HG03432 (cell line): ENCODE measurements at regions not wholly inside any gene's neighbourhood (a gene's known extent, or its start where the extent isn't known, plus 50 kb on each side); places are given as distances from the start of the nearest gene placed in this dataset.

Experiments
- ATAC-seq: cut with Tn5 transposase; IDR thresholded peaks from one replicate; pipeline ENCODE4 v1.9.1; 2021; ENCODE audit warnings: mild to moderate bottlenecking, moderate library complexity; ENCODE audit not compliant: unreplicated experiment

DNA sequence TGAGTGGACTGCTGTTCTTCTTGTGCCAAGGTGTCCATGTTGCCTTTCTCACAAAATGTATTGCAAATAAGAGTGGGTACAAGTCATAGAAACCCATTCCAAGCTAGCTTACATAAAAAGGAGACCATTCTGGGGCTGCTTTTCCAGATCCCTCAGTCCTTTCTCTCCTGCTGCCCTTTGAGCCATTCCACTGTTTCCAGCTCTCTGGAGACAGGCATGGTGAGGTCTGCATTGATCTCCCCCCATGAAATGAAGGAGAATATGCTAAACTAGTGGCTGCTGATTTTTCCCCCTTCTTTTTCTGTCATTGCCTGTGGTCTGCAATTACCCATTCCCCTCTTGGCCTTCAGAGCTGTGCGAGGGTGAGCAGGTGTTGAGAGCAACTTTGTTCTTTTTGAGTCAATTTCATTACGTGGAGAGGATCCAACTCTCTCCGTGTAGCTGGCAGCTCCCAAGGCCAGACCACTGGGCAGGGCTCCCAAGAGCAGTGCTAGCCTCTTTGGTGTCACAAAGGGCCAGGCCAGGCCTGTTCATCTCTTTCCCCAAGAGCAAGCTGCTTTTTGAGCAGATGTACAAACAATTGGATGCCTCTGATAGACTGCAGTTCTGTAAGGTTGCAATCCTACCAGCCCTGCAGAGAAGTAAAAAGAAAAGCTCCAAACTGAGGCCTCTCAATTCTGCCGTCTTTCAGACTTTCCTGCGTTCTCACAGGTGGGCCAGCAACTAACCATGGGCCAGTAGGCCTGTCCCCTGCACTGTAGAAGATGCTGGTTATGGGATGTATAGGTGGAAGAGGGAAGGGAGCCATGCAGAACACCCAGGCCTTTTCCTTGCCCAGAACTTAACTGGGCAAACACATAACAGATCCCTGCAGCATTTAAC, 96.1 kb upstream of the ARMC2 start:
- no peak for ATAC-seq

DNA sequence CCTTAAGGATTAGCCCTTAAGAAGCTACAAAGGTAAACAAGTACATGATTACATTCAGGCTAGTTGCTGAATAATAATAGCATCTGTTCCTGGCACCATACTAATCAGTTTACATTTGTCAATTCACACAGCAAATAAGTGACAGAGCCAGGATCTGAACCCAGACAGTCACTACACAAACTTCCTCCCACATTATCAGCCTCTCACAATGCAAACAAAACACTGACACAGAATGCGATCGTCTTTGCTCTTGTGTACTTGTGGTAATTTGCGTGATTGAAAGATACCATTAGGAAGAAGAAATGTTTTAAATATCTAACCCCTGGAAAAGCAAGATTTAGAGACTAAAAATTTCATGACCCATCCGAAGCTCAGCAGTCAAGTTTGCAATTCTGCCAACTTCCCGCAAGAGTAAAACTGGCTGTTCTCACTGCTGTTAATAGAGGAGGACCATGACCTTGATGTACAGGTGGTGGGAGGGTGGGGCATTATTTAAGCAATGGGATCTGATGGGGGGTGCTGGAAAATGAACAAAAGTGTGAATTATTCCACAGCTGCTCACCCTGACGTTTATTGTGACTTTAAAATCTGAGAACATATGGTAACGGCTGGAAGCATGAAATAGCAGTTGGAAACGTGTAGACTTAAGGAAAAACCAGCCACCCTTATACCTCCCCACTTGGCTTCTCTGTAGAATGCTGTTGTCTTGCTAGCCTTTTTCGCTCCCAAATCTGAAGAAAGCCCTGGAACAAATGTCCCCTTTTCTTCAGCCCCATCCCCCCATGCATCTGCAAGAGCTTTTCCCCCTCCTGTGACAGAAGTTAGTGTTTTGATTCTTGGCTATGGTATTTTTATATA, 95.3 kb upstream of the ARMC2 start:
- ATAC-seq: no peak

DNA sequence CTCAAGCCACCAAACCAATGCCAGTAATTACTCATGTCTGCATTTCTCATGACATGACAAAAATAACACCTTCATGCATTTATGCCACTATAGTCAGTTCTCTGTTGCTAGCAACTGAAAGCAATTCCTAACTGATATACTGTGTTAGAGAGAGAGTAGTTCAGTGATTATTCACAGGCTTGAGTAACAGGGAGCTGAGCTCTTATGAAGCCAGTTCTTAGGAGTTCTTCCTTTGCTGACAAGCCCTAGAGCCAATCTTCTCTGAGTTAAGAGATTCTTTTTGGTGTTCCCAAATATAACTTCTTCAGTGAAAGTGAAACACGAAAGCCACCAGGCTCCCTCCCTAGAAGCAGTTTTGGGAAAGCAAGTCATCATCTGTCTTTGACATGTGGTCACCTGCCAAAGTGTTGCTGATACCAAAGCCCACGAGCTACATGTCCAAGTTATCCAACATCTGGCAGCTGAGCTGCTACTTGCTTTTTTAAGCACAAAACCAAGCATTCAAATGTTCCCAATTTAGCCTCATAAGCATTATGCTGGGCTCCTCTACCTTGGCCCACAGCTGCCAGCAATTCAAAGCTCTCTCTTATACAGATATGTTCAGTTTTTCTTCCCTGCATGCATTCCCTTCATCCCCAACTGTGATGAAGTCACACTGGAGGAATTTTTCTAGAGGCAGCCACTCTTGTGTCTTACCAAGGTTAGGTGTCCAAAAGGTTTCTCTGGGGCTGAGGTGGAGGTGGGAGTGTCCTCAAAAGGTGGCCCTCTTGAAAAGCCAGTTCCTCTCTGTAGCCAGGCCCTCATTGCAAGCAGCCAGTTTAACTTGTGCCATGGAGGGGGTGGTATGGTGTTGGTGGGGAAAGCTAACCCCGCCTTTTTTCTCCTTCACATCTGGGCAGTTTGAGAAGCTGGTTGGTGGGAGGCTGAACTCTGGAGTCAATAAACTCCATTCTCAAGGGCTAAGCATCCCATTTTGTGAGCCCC, 92.7 kb upstream of the ARMC2 start:
- no peak for ATAC-seq

DNA sequence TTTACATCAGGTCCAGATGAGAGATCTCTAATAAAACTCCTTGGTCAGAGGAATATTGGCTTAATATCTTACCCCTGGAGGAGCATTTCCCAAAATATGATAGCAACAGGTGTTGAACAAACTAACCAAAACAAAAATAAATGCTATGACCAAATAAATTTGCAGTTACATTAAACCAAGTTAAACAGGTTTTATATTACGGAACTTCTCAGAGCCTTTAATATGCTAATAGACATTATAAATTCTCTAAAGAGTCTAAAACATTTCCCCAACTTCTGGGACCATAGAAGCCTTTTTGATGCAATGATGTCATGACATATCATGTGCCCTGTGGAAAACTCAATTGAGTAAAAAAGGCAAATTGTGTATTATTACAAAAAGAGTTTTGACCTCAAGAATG, 90.9 kb upstream of the ARMC2 start:
- no peak for ATAC-seq

DNA sequence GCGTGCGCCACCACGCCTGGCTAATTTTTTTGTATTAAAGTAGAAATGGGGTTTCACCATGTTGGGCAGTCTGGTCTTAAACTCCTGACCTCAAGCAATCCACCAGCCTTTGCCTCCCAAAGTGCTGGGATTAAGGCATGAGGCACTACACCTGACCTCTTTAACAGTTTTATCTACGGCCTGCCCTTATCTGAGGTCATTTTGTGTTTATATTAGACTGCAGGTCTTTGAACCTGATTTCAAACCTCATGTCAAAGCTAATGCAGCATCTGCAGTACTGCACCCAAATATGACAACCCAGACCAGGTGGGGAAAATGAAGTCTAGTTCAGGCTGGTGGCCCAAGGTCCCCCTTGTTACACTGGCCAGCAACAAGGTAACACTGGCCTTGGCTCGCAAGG, 89.3 kb upstream of the ARMC2 start:
- no peak for ATAC-seq

DNA sequence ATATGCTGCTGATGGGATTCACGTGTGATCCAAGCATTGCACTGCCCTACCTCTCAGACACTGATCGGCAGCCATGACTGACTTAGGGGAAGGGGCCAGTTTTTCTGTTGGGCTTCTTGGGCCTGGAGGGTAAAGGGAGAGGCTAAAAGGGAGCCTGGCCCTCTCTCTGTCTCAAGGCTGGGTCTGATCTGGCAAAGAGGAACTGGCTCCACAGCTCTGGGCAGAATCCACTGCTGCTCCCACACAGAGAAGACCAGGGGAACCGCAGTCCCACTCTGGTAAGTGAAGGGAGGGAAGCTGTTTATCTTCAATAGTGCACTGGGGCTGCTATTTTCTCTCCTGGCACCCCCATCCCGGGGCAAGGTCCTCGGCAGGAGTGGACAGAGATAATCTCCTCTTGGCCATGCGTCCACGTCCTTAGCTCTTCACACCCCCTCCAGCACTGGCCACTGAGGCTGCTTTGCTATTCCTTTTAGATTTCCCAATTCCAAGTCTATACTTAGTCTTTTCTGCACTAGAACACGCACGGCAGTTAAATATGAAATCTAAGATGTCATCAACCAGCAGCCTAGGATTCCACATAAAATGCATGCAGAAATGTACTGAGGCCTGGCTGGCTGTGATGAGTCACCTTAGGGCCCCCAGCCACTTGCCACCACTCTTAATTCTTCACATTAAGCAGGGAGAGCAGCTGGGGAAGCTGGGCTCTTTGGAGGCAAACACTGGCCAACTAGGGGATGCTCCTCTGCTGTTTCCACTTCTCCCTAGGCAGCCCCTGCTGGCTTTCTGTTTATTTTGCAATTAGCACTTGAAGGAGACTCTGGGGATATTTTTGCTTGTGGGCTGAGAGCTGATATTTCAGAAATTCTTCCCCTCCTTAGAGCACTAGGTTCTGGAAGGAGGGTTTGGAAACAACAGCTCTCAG, 87.8 kb upstream of the ARMC2 start:
- ATAC-seq: no peak

DNA sequence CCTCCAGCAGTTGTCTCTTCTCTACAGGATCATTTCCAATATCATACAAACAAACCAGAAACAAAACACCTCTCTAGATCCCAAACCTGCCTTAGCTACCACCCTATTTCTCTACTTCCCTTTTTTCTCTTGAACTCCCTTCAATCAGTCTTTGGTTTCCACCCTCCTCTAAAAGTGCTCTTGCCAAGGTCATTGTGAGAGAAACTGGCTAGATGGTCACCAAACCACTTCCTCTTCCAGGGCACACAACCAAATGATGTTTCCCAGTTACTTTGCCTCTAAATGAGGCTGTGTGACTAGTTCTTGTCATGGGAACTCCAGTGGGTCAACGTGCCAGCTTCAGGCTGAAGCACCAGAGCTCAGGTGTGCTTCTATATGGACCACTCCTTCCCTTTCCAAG, 85.8 kb upstream of the ARMC2 start:
- no peak for ATAC-seq

DNA sequence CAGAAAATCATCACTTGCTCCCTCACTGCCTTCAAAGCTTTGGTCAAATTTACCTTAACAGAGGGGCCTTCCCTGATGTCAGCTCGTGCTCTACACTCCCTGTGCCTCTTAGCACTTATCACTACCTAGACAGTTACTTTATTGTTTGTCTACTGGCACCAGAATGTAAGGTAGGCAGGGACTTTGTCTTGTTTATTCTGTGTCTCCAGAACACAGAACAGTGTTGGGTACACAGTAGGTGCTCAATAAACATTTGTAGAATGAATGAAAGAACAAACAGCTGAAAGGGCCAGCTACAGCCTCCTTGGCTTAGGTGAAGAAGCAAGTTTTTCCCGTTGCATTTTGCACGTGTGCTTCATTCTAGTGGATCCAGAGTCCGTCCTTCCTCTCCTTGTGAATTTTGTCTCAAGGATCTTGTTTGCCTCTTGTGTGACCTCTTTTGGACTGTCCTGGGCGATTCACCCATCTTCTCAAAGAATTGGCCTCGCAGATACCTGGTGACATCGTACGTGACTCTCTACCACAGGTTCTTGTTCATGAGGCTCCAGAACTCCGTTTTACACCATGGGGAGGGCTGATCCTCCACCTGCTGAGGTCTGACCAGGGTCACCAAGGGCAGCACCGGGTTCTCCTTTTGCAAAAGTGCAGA, 84.2 kb upstream of the ARMC2 start:
- ATAC-seq: no peak

DNA sequence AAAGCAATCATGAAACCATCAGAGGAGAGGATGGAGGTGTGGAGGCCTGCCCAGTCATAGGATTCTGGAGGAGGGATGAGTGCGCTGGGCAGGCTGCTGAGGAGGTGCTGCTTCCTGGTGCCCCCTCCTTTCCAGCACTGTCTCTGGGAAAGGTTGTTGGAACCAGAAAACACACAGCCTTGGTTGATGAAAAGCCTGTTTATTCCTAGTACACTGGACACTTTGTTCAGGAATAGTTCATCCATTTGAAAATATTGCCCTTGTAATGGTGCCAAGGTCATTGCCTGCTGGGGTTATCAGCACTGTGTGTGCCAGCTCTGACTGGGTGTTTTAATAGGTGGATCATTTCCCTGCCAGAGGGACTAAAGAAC, 83.7 kb upstream of the ARMC2 start:
- ATAC-seq: no peak

DNA sequence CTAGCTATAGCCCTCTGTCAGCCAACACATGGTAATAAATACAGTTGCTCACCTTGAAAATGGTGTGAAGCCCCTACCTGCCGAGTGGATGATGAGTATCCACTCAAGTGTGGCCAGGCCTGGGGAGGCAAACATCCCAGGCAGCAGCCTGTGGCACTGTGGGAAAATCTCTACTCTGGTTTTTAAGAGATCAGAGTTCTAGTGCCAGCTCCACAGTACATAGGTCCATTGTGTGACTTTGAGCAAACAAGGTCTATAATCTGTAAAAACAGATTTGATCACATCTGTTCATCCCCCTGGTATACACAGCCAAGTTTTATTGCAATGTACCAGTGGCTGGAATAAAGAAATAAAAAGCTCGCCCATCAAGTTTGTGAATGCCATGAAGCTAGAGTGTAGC, 82.7 kb upstream of the ARMC2 start:
- no peak for ATAC-seq

DNA sequence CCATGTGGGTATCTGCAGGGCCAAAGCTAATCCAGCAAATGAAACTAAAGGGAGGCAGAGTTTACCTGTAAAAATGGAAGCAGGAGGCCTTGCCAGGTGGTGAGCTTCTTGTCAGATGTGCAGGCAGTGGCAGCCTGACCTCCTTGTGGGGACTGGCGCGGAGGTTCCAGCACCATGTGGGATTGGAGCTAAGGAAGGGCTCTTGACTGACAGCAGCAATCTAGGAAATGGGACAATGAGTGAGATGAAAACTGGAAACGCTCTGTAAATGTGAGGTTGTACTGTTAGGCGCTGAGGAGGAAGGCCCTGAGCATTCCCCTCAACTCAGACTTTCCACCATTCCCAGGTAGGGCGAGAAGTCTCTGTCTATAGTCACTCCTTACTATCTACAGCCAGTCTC, 81.8 kb upstream of the ARMC2 start:
- no peak for ATAC-seq

DNA sequence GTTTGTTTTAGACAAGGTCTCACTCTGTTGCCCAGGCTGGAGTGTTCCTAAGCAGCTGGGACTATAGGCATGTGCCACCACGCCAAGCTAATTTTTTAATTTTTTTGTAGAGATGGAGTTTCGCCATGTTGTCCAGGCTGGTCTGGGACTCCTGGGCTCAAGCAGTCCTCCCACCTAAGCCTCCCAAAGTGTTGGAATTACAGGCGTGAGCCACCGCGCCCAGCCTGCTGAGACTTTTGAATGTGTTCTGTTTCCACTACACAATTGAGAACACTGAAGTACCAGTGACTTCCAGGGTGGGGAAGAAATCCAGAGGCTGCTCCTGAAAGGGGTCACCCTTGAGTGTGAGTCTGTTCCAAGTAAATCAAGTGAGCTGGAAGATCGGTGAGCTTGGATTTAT, 81.3 kb upstream of the ARMC2 start:
- no peak for ATAC-seq

DNA sequence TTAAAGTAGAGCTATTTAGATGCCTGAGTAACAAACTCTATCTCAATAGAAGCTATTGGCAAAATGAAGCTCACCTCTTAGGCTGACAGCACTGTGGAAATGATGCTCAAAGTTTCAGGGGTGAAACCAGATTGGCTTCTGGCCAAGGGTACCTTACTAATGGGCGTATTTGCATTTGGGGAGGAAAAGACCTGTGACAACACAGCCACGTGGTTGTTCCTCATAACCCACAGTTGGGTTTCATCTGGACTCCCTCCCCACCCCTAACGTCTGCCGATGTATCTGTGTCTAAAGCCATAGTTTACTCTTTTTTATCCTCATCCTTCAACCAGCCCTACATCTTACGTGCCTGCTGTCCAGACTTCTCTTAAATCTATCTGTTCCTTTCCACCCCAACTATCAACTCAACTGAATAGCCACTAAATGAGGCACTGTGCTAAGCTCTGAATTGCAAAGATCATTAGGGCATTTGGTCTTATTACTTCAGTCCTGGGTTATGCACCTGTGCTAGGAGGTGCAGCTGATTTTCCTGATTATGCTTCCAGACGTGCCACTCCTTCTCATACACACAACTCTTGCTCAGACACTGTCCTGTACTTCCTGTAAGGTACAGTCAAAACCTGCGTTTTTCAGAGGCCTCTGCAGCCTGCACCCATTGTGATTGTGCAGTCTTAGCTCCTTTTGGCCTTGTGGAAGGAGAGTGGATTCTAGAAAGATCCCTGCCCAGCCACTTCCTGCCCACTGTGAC, 80.6 kb upstream of the ARMC2 start:
- ATAC-seq: no peak

DNA sequence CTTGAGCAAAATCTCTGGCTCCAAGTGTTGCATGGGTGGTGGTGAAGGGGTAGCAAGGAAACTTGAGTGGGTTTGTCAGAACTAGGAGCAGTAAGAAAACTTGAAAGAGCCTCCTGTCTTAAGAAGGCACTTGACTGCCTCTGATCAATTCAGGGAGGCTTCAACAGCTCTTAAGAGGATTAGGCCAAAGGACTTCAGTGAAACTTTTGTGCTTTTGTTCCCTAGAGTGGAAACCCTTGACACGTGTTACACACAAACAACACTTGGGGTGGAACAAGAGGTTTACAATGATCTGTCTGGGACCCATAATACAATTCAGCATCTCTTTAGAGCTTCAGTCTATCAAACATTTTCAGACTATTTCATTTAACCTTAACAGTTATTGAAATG, 80.1 kb upstream of the ARMC2 start:
- no peak for ATAC-seq

DNA sequence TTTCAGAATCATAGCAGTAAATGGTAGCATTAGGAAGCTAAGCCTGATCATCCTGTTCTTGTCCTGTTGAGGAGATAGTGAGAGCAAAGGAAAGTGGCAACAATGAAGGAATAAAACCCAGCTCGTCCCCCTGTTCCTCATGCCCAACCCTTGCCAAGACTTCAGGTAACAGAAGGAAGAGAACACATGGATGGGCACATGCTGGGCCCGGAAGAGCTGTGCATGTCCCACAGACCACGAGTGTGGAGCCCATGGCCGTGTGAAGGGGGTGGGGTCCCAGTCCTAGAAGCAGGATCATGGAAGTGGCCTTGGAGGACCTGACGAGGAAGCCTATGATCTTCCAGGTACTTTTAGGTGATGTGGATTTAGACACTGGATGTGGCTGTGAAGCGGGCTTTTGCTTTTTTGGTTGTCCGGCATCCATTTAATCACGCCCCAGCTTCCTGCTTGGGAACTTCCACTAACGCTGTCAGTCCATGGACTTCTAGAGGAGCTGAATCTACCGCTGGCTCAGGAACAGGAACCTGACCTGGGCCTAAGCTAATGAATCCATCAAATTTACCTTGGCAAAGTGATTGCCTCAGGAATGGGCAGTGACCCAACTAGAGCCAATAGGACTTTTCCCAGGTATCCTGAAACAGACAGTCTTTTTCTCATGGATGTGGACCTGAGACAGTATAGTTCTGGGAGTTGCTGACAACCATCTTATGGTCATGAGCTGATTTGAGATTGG, 79.3 kb upstream of the ARMC2 start:
- ATAC-seq: no peak

DNA sequence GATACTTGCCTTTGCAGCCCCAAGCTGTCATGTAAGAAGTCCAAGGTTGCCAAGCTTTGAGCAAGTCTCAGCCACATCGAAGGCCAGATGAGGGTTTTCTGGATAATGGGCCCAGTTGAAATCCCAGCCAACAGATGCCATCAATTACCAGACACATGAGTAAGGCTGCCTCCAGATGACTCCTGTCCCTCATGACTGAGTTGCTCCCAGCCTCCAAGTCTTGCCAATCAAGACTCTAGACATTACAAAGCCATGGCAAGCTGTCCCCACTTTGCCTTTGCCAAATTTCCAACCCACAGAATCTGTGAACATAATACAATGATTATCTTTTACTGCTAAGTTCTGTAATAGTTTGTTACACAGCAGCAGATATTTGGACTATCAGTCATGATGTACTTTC, 76.8 kb upstream of the ARMC2 start:
- no peak for ATAC-seq

DNA sequence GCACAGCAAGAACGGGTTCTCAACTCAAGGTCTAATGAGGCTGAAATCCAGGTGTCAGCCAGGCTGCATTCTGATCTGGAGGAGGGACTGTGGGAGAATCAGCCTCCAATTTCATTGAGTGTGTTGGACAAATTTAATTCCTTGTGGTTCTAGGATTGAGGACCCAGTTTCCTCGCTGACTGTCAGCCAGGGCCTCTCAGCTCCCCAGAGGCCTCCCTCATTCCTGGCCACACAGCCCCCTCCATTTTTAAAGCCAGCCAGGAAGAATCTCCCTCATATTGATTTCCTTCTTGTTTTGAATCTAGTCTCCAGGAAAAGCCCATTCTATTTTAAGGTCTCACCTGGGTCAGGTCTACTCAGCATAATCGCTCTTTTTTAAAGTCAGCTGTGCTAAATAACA, 73.7 kb upstream of the ARMC2 start:
- ATAC-seq: no peak

DNA sequence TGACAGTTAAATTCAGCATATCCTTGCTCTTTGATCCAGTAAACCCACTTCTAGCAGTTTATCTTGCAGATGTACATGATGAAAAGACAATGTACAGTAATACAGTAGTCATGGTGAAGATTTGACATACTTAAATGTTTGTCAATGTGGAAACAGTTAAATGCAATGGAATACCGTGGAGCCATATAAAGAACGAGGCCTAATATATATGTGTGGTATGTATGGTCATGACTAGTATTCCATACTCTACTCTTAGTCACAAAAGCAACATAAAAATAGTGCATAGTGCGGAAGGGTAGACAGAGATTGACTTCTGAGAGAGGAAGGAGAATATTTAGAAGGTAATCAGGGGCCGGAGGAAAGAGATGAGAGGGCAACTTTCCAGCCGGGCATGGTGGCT, 70.7 kb upstream of the ARMC2 start:
- no peak for ATAC-seq
